Tibial artery (tissue), 4 donors: ENCODE measurements at regions not wholly inside any gene's neighbourhood (a gene's known extent, or its start where the extent isn't known, plus 50 kb on each side); places are given as distances from the start of the nearest gene placed in this dataset.

Source experiments
- DNase-seq, 2 donors: peaks; one replicate each; pipeline ENCODE4 v3.0.0-alpha.2; 2019
- H3K27ac ChIP-seq, 2 donors: fragments of 200-600 bp; sonication (generic) in 1 of 2; 1 replicate in 1 of 2; 2 replicates in 1 of 2; pipeline ENCODE4 v1.5.1; 2018 to 2019; ENCODE audit warnings: mild to moderate bottlenecking in 1 of 2
- H3K27me3 ChIP-seq, 2 donors: fragments of 200-600 bp; sonication (generic) in 1 of 2; one replicate each; pipeline versions ENCODE4 v1.5.1 to v1.6.0; 2016 to 2019
- H3K36me3 ChIP-seq, 3 donors: fragments of 200-600 bp; sonication (generic) in 2 of 3; one replicate each; pipeline ENCODE4 v1.5.1; 2016 to 2019; ENCODE audit warnings: mild to moderate bottlenecking in 2 of 3
- H3K4me1 ChIP-seq, 4 donors: fragments of 200-600 bp; sonication (generic) in 2 of 4; 1 replicate in 3 of 4; 2 replicates in 1 of 4; pipeline ENCODE4 v1.5.1; 2016 to 2019
- H3K4me3 ChIP-seq, 2 donors: fragments of 200-600 bp; sonication (generic) in 1 of 2; 1 replicate in 1 of 2; 2 replicates in 1 of 2; pipeline ENCODE4 v1.5.1; 2018 to 2019; ENCODE audit warnings: mild to moderate bottlenecking in 2 of 2
- H3K9me3 ChIP-seq, 3 donors: fragments of 200-600 bp; sonication (generic) in 1 of 3; one replicate each; pipeline ENCODE4 v1.5.1; 2016 to 2019
- CTCF ChIP-seq, 2 experiments: fragments of 200-600 bp in 1 of 2; fragments of 450-650 bp in 1 of 2; IDR thresholded peaks; one replicate each; pipeline ENCODE4 v1.5.1; 2017 to 2019; ENCODE audit warnings: antibody characterized with exemption in 2 of 2, mild to moderate bottlenecking in 1 of 2, moderate library complexity in 1 of 2
- intact Hi-C: fragments of 100-400 bp; cut with DNase I; formaldehyde crosslinking; loops from one replicate; pipeline ENCODE4 v1.15.0; 2023; ENCODE audit warnings: low total_unique reads

GRCh38 chr13:84865783-84866221 is 933.4 kb downstream of the SLITRK6 start:
- Histone ChIP-seq H3K36me3 (no peaks in the 10 kb centered on the region), H3K27ac (no peak overlapping the region), H3K4me1 (no peaks in the 10 kb centered on the region), H3K4me3 (no peak overlapping the region), H3K9me3 (no peaks in the 10 kb centered on the region), H3K27me3 (no peaks in the 10 kb centered on the region)
- TF ChIP-seq CTCF (IDR thresholded peaks at IDR 0.05) = no peak
- intact Hi-C loops = no loop called here
- DNase-seq = no peak

- intact Hi-C loops = no loop called here
- no peak for TF ChIP-seq CTCF (IDR thresholded peaks at IDR 0.05)
- H3K4me3 ChIP-seq = no peak overlapping the region
- H3K9me3 ChIP-seq = no peaks in the 10 kb centered on the region
- H3K27ac ChIP-seq = no peak overlapping the region
- H3K36me3 ChIP-seq = no peaks in the 10 kb centered on the region
- no peaks in the 10 kb centered on the region for H3K4me1 ChIP-seq
- no peak for DNase-seq
- H3K27me3 ChIP-seq = no peaks in the 10 kb centered on the region
These were observed 934.9 kb downstream of the SLITRK6 start for GRCh38 chr13:84864341-84864740.

GRCh38 chr13:84847107-84847506 is 952.1 kb downstream of the SLITRK6 start:
- DNase-seq = no peak

GRCh38 chr13:84845907-84846619 is 953.2 kb downstream of the SLITRK6 start:
- H3K4me3 ChIP-seq = no peak overlapping the region
- H3K9me3 ChIP-seq = no peaks in the 10 kb centered on the region
- intact Hi-C loops = no loop called here
- H3K36me3 ChIP-seq = no peaks in the 10 kb centered on the region
- DNase-seq = no peak
- no peaks in the 10 kb centered on the region for H3K27me3 ChIP-seq
- H3K4me1 ChIP-seq = no peaks in the 10 kb centered on the region
- no peak for TF ChIP-seq CTCF (IDR thresholded peaks at IDR 0.05)
- H3K27ac ChIP-seq = no peak overlapping the region

More at GRCh38 chr13:84847107-84847506, 952.1 kb downstream of the SLITRK6 start:
- no peaks in the 10 kb centered on the region for H3K27me3 ChIP-seq
- intact Hi-C loops = no loop called here
- no peak overlapping the region for H3K27ac ChIP-seq
- no peaks in the 10 kb centered on the region for H3K4me1 ChIP-seq
- TF ChIP-seq CTCF (IDR thresholded peaks at IDR 0.05) = no peak
- no peak overlapping the region for H3K4me3 ChIP-seq
- H3K36me3 ChIP-seq = no peaks in the 10 kb centered on the region
- H3K9me3 ChIP-seq = no peaks in the 10 kb centered on the region

GRCh38 chr13:84844473-84844872 is 954.7 kb downstream of the SLITRK6 start:
- Histone ChIP-seq H3K36me3 (no peaks in the 10 kb centered on the region), H3K27ac (no peak overlapping the region), H3K9me3 (no peaks in the 10 kb centered on the region), H3K4me1 (no peaks in the 10 kb centered on the region), H3K4me3 (no peak overlapping the region), H3K27me3 (no peaks in the 10 kb centered on the region)
- no peak for TF ChIP-seq CTCF (IDR thresholded peaks at IDR 0.05)
- no peak for DNase-seq
- intact Hi-C loops = no loop called here
